Stimulated activated CD8-positive, alpha-beta memory T cell treated with anti-CD3 and anti-CD28 coated beads, Interleukin-7, amount 100 ng/mL, for 24 hours (primary cell): ENCODE measurements at regions not wholly inside any gene's neighbourhood (a gene's known extent, or its start where the extent isn't known, plus 50 kb on each side); places are given as distances from the start of the nearest gene placed in this dataset.
"Not testable (repeated sequence)": the region's sequence is repeated elsewhere in the genome, so short reads cannot be mapped to it uniquely, and the experiment has no call there.

ENCODE experiments used
- DNase-seq: peaks from one replicate; pipeline ENCODE4 v3.0.0-alpha.2; 2020; ENCODE audit warnings: low read depth

DNA sequence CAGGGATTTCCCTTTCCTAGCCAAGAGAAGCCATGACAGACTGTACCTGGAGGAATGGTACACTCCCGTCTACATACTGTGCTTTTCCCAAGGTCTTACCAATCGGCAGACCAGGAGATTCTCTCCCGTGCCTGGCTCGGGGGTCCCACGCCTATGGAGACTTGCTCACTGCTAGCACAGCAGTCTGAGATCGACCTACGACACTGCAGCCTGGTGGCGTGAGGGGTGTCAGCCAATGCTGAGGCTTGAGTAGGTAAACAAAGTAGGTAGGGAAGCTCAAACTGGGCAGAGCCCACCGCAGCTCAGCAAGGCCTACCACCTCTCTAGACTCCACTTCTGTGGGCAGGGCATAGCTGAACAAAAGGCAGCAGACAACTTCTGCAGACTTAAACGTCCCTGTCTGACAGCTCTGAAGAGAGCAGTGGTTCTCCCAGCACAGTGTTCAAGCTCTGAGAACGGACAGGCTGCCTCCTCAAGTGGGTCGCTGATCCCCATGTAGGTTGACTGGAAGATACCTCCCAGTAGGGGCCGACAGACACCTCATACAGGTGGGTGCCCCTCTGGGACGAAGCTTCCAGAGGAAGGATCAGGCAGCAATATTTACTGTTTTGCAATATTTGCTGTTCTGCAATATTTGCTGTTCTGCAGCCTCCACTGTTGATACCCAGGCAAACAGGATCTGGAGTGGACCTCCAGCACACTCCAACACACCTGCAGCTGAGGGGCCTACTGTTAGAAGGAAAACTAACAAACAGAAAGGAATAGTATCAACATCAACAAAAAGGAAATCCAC, 270.4 kb upstream of the TLE3 start:
- not testable (repeated sequence) for DNase-seq

DNA sequence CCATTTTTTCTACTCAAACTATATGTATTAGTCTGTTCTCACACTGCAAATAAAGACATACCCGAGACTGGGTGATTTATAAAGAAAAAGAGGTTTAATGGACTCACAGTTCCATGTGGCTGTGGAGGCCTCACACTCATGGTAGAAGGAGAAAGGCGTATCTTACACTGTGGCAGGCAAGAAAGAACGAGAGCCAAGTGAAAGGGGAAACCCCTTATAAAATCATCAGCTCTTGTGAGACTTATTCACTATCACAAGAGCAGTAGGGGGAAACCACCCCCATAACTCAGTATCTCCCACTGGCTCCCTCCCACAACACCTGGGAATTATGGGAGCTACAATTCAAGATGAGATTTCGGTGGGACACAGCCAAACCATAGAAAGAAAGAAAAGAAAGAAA, 266.3 kb upstream of the TLE3 start:
- DNase-seq, result not testable (repeated sequence)

DNA sequence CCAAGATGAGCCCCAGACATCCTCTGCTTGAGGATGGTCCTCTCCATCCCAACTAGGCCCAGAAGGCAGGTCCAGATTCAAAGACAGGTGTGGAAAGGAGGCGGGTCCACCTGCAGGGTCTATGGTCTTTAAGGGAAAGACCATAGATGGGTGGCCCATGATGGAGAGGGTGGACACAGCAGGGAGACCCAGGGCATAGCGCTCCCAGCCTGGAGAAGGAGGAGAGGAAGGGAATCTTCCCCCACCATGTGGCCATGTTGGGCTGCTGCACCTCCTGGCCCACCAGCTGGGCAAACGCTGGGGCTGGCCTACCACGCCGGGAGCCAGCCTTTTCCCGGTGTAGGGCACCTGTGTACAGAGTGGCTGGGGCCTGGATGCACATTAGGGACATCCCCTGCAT, 265.2 kb upstream of the TLE3 start:
- no peak for DNase-seq

DNA sequence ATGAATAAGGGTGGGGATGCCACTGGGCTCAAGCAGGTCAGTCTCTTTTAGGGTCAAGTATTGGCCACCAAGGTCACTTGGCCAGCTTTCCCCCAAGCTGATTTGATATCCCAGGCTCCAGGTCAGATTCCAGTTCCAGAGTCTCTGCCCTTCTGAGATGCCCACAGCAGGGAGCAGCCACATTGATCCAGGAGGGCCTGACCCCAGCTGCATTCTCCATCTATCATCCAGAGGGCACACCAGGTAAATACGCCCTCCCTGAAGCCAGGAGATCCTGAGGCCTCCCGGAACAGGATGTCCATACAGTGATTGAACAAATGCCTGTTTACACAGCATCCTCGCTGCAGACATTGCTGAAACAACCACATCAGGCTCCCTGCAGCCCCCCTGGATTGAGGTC, 264.6 kb upstream of the TLE3 start:
- DNase-seq, result no peak

DNA sequence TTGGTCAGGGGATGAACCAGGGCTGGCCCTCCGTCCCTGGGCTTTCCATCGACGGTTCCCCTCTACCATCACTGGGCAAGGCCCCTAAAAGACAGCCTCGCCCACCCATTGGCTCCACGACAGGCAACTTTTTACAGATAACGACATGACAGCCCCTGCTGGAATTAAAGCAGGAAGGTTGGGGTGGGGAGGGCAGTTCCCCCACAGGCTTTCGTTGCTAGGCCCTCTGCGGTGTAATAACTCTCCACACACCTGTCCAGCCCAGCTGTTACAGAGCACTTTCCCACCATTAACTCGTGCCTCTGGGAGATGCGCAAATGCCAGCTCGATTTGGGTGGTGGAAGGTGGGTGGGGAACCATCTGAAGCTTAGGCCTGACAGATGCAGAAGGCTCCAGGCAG, 264.2 kb upstream of the TLE3 start:
- no peak for DNase-seq

DNA sequence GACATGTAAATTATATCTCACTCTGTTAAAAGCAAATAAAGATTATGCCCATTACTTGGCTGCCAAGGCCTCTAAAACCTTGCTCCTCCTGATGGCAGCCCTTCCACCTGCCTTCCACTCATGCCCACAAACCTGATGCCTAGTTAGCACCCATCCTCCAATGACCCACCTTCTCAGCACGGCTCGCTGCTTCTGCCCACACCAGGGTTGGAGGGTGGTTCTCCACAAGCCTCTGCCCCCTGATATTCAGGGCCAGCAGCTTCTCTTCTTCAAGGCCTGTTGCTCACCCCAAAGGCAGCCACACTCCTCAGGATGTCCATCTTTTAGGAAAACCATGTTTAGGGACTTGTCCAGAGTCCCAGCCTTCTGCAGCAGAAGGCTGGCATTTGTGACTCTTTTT, 263.4 kb upstream of the TLE3 start:
- no peak for DNase-seq

DNA sequence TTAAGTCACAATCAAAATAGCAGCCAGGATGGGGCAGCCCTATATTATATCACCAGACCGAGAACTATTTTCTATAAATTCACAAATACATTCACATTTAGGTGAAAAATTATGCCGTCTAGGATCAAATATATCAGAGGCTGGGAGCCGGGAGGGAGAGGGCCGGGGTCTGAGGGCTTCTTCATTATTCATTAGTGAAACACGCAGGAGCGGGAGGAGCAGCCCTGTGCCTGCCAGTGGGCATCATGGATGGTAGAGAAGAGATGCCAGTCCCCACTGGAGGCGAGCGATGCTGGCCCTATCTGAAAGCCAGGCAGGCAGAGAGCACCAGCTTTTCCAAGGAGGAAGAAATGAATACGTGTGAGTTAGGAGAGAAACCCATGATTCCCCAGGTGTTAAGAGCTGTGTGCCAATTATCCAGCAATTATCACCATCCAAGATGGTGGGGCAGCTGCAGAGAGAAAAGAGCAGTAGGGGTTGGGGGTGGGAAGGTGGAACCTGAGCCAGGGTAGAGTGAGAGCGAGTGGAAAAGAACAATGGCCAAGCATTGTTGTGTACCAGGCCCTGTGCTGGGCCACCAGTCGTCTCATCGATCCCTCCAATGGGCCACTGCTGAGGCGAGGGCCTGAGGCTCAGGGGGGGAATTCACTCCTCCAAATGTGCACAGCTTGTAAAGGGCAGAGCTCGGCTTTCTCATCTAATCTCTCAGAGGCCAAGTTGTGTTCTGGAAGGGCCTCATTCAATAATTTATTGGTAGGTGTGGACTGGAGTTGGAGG, 261.3 kb upstream of the TLE3 start:
- DNase-seq, result no peak

DNA sequence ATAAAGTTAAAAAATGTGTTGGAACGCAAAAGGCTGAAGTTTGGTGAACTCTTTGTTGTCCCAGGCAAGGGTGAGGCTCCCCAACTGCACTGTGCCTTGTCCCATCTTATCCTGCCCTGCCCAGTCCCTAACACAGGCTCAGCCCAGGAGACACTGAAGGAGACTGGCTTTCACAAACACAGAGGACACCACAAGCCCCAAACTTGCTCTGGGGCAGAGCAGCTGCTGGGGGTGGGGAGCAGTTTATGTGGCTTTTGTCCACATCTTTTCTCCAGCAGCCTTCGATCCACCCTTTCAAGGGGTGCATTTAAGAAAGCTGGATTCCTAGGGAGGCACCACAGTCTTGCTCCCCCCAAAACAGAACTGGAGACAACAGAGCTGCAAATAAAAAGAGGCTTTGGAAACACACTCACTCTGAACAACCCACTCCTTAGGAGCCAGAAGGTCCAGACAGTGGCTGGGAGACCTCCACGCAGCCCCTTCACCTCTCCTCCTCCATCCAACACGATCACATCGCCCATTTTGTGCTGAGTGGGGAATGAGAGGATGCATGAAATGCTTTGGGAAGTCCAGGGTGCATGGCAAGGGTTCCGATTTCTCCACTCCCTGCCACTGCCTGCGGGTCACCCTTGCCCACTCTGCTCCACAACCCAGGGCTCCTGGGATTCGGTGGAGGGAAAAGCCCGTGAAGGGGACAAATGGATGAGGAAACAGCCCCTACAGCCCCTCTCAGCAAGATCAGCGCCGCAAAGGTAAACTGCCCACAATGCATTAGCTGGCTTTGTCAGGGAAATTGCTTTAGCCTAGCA, 260.5 kb upstream of the TLE3 start:
- no peak for DNase-seq

DNA sequence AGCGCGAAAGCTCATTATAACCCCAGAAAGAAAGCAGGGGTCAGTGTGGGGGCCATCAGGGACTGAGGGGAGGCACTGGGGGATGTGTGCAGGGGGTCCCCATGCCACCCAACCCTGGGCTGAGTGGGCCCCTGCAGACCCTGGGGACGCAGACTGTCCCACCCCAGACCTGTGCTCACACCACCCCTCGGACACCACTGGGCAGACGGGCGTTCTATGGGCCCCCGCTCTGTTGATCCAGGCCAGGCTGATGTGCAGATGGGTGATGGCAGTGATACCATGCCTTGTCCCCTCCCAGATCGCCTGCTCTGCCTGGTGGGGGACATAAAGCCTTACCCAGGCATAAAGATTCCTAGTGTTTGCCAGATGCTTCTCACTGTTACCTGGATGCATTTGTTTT, 259.7 kb upstream of the TLE3 start:
- no peak for DNase-seq

DNA sequence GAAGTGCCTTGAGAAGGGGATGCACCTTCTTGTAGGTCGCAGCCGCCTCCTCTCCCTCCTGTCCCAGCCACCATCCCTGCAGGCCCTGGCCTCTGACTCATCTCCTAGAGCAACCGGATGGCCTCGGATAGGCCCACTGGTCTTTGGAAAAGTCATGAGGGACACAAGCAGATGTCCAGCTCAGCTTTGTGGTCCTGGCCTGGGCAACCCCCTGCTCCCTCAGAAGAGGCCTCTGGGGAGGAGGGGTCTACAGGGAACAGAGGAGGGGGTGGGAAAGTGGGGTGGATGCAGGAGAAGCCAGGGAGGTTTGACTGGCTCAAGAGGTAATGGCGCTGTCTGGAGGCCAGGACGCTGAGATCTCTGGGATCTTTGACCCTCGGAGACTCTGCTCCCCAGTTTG, 259.2 kb upstream of the TLE3 start:
- no peak for DNase-seq

DNA sequence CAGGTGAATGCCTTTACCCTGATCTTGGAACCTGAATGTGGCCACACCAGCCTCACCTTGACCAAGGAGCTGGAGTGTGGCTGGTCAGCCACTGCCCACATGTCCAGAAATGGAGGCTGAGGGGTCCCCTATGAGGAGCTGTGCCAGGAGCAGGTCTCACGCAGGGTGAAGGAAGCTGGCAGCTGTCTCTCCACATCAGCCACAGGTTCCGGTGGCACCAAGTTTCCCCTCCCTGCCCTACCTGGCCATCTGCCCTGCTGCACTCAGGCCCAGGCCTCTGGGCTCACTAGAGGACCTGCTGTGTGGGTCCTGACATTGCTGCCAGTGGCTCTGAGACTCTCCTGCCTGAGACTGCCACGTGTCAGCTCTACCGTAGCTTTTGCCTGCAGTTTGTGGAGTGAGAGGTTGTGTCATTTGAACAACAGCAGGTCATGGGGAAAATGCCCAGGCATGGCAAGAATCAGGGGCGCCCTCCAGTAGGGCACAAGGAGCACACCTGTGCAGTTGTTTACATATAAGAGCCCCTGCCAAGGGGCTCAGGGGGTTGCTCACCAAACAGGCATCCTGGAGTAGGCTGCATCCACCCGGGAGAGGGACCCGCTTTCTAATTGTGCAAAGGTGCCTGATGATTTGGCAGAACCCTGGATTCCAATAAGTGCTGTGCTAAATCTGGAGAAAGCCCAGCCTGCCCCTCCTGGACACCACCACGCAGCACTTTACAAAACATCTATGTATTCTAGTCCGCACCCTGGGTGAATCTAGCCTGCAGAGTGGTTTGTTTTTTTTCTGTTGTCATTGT, 258.5 kb upstream of the TLE3 start:
- no peak for DNase-seq

DNA sequence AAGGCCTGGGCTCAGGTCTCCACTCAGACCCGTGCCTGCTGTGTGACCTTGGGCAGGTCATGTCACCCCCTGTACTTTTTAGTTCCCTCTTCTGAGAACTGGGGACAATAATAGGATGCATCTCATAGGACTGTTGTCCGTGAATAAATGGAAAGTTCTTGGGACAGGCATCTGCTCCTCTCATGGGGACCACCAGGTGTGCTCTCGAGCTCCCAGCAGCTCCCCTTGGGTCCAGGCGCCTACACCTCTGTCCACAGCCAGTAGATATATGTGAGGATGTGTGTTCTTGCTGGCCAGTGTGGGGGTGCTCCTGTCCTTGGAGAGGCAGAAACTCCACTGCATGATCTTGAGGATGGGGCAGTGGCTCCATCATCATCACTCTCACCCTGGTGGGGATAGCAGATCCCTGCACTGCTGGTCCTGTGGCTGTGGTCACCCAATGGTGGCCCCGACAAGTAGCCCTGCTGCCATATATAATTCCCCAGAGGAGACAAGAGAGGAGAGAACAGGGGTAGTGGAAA, 257.6 kb upstream of the TLE3 start:
- DNase-seq, result no peak

DNA sequence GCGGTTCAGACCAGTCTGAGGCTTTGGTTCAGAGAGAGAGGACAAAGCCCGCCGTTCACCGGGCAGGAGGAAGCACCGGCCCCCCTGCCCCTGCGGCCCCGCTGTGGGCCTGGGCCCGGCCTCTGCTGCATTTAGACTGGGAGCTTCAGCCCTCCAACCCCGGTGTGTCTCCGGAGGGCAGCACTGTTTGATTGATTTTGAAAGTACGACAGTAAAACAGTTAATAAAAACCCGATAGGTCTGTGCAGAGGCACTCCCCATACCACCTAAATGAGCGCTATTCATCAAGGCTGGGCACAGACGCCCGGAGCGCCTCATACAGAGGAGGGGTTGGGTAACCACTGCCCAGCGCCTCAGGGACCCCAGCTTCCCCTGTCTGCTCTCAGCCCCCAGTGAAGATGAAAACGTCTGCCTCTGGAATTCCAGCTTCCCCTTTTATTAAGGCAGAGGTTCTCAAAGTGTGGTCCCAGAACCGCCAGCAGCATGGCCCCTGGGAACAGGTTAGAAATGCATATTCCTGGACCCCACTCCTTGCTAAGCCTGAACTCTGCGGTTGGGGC, 256.7 kb upstream of the TLE3 start:
- no peak for DNase-seq

DNA sequence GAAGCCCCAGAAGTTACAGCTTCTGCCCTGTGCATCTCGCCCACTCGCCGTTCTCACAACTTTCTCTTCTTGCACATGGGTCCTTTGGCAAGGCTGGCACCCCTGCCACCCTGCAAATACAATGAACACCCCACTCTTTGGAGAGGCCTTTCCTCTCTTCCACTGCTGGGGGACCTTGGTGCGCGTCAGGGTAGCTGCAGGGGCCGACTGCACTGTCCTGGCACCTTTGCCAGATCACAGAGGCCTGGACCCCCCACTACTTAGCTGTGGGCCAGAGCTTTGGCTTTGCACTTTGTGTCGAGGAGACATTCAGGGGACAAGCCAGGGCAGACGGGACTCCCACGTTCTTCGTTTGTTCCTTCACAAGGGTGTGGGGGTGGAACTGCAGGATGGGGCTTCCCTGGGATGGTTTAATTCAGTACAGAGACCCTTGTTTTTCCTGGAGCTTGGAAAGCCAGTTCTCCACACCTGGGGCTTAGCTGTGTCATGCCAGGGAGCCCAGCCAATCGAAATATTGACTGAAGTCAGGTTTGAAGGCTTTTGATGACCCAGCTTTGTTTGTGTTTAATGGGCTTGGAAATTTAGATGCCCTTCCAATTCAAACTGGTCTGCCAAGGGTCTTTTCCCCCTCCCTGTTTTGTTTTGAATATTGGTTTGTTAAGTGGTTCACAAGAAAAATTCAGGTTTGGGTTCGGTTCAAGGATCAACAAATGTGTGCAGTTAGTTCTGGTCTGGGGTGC, 256.1 kb upstream of the TLE3 start:
- no peak for DNase-seq

DNA sequence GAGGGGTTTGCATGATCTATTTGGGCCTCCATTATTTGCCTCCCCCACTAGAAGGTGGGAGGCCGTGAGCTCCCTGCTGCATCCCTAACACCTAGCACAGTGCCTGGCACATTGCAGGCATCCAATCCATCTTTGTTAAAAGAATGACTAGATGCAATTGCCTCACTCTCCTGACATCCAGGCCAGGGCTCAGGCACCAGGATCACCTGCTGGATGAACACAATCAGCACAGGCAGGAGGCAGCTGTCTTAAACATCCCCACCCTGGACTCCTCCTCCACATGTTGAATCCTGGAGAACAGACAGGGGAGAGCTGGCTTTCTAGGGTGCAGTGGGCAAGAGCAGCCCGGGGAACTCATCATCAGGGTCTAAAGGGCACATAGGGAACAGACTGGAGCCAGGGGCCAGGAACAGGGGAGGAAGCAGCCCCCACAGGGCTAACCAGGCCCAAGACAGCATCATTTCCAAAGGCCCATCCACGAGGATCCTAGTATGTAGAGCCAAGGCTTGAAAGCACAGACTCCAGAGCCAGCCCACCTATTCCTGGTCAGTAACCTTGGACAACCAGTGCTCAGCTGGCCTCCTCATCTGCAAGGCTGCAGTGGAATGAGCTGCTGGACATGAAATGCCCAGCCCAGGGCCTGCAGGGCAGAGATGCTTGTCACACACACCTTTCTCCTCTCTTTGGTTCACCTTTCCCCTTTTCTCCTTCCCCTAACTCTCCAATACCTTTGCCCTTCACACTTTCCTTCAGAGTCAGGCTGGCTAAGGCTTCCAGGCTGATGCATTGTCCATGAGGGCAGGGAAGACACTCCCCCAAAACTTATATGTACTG, 254.4 kb upstream of the TLE3 start:
- no peak for DNase-seq

DNA sequence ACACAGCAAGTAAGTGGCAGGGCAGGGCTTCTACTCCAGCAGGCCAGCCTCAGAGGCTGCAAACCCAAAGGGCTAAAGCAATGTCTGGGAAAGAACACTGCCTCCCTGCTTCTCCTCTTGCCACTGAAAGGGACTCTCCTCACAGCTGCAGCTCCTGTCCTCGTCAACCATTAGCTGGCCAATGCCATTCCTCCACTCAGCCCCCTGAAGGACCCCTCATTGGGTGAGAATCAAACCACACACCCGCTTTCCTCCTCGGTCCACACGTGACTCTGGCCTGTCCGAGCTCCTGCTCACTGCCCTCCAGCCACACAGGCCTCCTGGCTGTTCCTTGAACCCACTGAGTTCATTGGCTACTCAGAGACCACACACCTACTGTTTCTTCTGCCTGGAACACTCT, 253.7 kb upstream of the TLE3 start:
- DNase-seq, result no peak

DNA sequence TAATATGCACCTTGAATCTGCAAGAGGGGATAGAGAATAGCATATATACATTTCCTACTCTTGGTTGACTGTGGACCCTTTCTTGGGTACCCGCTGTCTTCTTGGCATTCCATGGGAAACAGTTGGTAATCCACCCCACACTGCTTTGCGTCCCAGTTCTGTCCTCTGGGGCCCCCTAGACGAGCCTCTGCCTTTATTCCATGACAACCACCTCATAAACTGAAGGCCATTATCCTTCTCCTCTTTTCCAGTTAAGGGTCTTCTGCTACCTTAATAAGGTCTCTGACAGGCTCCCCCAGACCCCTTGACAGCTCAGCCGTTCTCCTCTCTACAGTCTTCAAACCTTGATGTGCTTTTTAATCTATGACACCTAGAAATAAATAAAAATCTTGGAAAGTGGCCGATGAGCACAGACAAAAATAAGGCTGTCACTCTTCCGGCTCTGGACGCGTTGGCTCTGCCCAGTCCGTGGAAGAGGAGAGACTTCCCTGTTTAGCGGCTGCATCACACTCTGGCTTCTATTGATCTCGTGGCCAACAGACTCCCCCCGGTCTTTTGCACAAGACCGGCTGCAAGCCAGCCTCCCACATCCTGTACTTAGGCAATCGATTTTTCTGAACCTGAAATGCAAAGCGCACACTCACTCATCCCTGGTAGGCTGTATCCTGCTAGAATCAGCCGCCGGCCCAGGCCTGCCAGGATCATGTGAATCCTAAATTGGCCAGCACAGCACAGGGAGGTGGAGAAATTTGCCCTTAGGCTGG, 251.0 kb upstream of the TLE3 start:
- DNase-seq, result no peak

DNA sequence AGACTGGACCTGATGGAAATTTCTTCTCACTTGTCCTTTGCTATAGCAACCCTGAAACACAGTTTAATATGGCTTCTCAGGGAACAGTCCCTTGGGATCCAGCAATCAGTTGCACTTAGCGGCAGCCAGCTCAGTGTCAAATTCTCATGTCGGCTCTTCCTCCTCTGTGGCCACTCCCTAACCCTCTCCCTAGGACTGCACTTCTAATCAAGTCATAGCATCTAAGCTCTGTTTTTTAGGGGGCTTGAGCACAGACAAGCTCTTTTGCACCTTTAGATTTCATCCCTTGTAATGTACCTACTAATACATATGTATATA, 250.5 kb upstream of the TLE3 start:
- no peak for DNase-seq
